ENCODE measurements at regions not wholly inside any gene's neighbourhood (a gene's known extent, or its start where the extent isn't known, plus 50 kb on each side); places are given as distances from the start of the nearest gene placed in this dataset.
"Not testable (repeated sequence)": the region's sequence is repeated elsewhere in the genome, so short reads cannot be mapped to it uniquely, and the experiment has no call there.

DNA sequence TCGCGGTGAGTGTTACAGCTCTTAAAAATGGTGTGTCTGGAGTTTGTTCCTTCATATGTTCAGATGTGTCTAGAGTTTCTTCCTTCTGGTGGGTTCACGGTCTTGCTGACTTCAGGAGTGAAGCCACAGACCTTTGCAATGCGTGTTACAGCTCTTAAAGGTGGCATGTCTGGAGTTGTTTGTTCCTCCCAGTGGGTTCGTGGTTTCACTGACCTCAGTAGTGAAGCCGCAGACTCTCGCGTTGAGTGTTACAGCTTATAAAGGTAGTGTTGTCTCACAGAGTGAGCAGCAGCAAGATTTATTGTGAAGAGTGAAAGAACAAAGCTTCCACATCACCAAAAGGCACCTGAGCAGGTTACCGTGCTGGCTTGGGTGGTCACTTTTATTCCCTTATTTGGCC, 135.9 kb upstream of the INTU start:
- TF ChIP-seq POLR2A (IDR thresholded peaks at IDR 0.05): not testable (repeated sequence)
- TF ChIP-seq, protein P1, sequence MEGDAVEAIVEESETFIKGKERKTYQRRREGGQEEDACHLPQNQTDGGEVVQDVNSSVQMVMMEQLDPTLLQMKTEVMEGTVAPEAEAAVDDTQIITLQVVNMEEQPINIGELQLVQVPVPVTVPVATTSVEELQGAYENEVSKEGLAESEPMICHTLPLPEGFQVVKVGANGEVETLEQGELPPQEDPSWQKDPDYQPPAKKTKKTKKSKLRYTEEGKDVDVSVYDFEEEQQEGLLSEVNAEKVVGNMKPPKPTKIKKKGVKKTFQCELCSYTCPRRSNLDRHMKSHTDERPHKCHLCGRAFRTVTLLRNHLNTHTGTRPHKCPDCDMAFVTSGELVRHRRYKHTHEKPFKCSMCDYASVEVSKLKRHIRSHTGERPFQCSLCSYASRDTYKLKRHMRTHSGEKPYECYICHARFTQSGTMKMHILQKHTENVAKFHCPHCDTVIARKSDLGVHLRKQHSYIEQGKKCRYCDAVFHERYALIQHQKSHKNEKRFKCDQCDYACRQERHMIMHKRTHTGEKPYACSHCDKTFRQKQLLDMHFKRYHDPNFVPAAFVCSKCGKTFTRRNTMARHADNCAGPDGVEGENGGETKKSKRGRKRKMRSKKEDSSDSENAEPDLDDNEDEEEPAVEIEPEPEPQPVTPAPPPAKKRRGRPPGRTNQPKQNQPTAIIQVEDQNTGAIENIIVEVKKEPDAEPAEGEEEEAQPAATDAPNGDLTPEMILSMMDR (IDR thresholded peaks at IDR 0.05): not testable (repeated sequence)

All from lower leg skin (tissue), 3 donors.